PFSK-1 (cell line): ENCODE measurements at regions not wholly inside any gene's neighbourhood (a gene's known extent, or its start where the extent isn't known, plus 50 kb on each side); places are given as distances from the start of the nearest gene placed in this dataset.

Source experiments
- POLR2AphosphoS5 ChIP-seq: IDR thresholded peaks from 2 replicates; pipeline ENCODE4 v1.6.1; 2012; ENCODE audit warnings: low read depth, mild to moderate bottlenecking, control low read depth, low read length, moderate library complexity
- REST ChIP-seq, 2 experiments: IDR thresholded peaks; 2 replicates each; pipeline versions ENCODE4 v1.6.1 to v1.8.0; 2011 to 2012; ENCODE audit warnings: low read depth in 2 of 2, low read length in 2 of 2, control low read depth in 1 of 2, inconsistent platforms in 1 of 2, mild to moderate bottlenecking in 1 of 2, moderate library complexity in 1 of 2; ENCODE audit not compliant: insufficient read depth in 1 of 2
- TAF1 ChIP-seq: IDR thresholded peaks from 2 replicates; pipeline ENCODE4 v1.6.1; 2012; ENCODE audit warnings: low read length, control low read depth, borderline replicate concordance; ENCODE audit not compliant: insufficient read depth

GRCh38 chr16:73998707-73999106 lies 297.9 kb upstream of the PSMD7 start:
- TF ChIP-seq POLR2AphosphoS5 (no peak), TAF1 (no peak), REST (IDR thresholded peaks at IDR 0.05; ENCODE audit: insufficient read depth in 1 of 2, low read depth in 2 of 2, low read length in 2 of 2) (no peak)
